GM12891 (cell line): ENCODE measurements at regions not wholly inside any gene's neighbourhood (a gene's known extent, or its start where the extent isn't known, plus 50 kb on each side); places are given as distances from the start of the nearest gene placed in this dataset.

Experiments
- POLR2A ChIP-seq: IDR thresholded peaks from 2 replicates; pipeline ENCODE4 v1.6.1; 2011; ENCODE audit warnings: low read depth, low read length, control low read depth
- POLR2AphosphoS5 ChIP-seq: IDR thresholded peaks from 2 replicates; pipeline ENCODE4 v1.6.1; 2011; ENCODE audit warnings: low read depth, low read length, control low read depth
- POU2F2 ChIP-seq: IDR thresholded peaks from 2 replicates; pipeline ENCODE4 v1.6.1; 2011; ENCODE audit warnings: low read depth, mild to moderate bottlenecking, control low read depth, low read length, moderate library complexity
- SPI1 ChIP-seq: IDR thresholded peaks from 2 replicates; pipeline ENCODE4 v1.6.1; 2011; ENCODE audit warnings: low read depth, low read length, control low read depth
- TAF1 ChIP-seq: IDR thresholded peaks from 2 replicates; pipeline ENCODE4 v1.6.1; 2011; ENCODE audit warnings: low read depth, low read length, control low read depth

- TF ChIP-seq TAF1 (no peak), POLR2A (no peak), POLR2AphosphoS5 (no peak), SPI1 (no peak), POU2F2 (no peak)
Observed at GRCh38 chrX:39398963-39399261, 597.7 kb downstream of the MID1IP1 start.
